HFFc6 (cell line): ENCODE measurements at regions not wholly inside any gene's neighbourhood (a gene's known extent, or its start where the extent isn't known, plus 50 kb on each side); places are given as distances from the start of the nearest gene placed in this dataset.
A peak's percentile ranks its signal among the peaks of the same experiment; 100 is the strongest.

Experiments used
- DNase-seq: peaks from one replicate; pipeline ENCODE4 v3.0.0-alpha.2; 2018
- H3K27ac Mint-ChIP-seq: 2 replicates; pipeline ENCODE4 v1.8.0; 2020; ENCODE audit warnings: mild to moderate bottlenecking, mixed read lengths
- H3K27me3 Mint-ChIP-seq: 2 replicates; pipeline ENCODE4 v1.8.0; 2021; ENCODE audit warnings: mild to moderate bottlenecking, moderate library complexity, mixed read lengths; ENCODE audit not compliant: insufficient read depth
- H3K36me3 Mint-ChIP-seq: 2 replicates; pipeline ENCODE4 v1.8.0; 2021; ENCODE audit warnings: low read depth, mixed read lengths
- H3K4me1 Mint-ChIP-seq: 2 replicates; pipeline ENCODE4 v1.8.0; 2020; ENCODE audit warnings: low read depth, mixed read lengths
- H3K4me3 Mint-ChIP-seq: 2 replicates; pipeline ENCODE4 v1.8.0; 2020; ENCODE audit warnings: mild to moderate bottlenecking, moderate library complexity, mixed read lengths
- H3K9me3 Mint-ChIP-seq: 2 replicates; pipeline ENCODE4 v1.8.0; 2020; ENCODE audit warnings: mild to moderate bottlenecking, mixed read lengths
- TF ChIP-seq, protein P1 (sequence below): fragments of 200-600 bp; sonication (generic); IDR thresholded peaks from 2 replicates; pipeline ENCODE4 v1.5.0; 2021; ENCODE audit warnings: antibody characterized with exemption, mild to moderate bottlenecking

DNA sequence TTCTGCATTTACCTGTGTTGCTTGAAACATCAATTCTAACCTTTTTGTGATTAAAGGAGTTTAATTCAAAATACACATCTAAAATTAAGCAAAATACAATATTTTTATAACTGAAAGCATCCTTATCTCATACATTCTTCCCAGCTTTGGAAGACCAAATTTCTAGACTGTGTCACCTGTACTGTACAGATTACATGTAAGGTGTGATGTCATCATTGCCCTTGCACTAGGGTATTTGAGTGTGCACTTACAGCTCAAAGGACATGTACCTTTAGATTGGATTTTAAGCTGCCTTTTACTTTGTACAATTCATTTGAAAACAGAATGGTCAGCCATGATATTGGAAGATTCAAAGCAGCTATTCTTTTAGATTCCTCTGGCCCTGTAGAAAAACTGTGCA, 932.8 kb upstream of the POU3F3 start:
- Mint-ChIP-seq H3K9me3 (peaks cover 48% of the 10 kb centered on the region), H3K27ac (no peak overlapping the region), H3K36me3 (no peaks in the 10 kb centered on the region), H3K4me3 (no peak overlapping the region), H3K27me3 (no peaks in the 10 kb centered on the region; the same call in 1 of the 2 replicates), H3K4me1 (no peaks in the 10 kb centered on the region)
- TF ChIP-seq, protein P1, sequence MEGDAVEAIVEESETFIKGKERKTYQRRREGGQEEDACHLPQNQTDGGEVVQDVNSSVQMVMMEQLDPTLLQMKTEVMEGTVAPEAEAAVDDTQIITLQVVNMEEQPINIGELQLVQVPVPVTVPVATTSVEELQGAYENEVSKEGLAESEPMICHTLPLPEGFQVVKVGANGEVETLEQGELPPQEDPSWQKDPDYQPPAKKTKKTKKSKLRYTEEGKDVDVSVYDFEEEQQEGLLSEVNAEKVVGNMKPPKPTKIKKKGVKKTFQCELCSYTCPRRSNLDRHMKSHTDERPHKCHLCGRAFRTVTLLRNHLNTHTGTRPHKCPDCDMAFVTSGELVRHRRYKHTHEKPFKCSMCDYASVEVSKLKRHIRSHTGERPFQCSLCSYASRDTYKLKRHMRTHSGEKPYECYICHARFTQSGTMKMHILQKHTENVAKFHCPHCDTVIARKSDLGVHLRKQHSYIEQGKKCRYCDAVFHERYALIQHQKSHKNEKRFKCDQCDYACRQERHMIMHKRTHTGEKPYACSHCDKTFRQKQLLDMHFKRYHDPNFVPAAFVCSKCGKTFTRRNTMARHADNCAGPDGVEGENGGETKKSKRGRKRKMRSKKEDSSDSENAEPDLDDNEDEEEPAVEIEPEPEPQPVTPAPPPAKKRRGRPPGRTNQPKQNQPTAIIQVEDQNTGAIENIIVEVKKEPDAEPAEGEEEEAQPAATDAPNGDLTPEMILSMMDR = no peak
- no peak for DNase-seq

DNA sequence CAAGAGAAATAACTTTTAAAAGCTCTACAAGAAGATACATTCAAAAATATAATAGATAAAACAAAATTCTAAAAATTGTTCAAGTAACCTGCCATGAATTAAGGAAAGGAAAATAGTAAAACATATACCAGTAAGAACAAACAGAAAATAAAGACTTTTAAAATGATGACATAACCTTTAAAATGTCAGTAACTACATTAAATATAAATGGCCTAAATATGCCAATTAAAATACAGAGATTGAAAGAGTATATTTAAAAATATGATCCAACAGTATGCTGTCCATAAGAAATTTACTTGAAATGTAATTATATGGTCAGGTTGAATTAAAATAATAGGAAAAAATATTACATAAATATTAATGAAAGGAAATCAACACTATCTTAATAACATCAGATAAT, 911.7 kb upstream of the POU3F3 start:
- Mint-ChIP-seq H3K27me3 (no peaks in the 10 kb centered on the region), H3K4me3 (no peak overlapping the region), H3K36me3 (no peaks in the 10 kb centered on the region), H3K27ac (no peak overlapping the region), H3K4me1 (no peaks in the 10 kb centered on the region), H3K9me3 (peaks cover 37% of the 10 kb centered on the region)
- DNase-seq = no peak
- TF ChIP-seq, protein P1 = no peak

DNA sequence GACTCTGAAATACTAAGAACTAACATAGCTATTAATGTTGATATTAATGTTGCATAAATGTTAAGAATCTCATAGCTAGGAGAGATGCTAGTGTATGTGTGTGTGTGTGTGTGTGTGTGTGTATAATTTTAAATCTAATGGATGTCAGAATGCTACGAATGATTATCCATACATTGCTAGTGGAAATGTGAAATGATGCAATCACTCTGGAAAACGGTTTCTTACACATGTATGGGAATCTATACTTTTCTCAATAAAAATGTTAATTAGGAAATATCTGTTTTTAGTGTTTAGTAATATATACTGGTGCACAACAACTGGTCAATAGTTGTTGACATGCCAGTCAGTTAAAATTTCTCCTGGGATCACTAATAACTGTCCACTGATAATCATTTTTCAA, 908.8 kb upstream of the POU3F3 start:
- H3K36me3 Mint-ChIP-seq = no peaks in the 10 kb centered on the region
- no peaks in the 10 kb centered on the region for H3K27me3 Mint-ChIP-seq
- no peaks in the 10 kb centered on the region for H3K4me1 Mint-ChIP-seq
- DNase-seq = no peak
- TF ChIP-seq, protein P1 = no peak
- peaks cover 23% of the 10 kb centered on the region for H3K9me3 Mint-ChIP-seq
- H3K27ac Mint-ChIP-seq = no peak overlapping the region
- H3K4me3 Mint-ChIP-seq = no peak overlapping the region

DNA sequence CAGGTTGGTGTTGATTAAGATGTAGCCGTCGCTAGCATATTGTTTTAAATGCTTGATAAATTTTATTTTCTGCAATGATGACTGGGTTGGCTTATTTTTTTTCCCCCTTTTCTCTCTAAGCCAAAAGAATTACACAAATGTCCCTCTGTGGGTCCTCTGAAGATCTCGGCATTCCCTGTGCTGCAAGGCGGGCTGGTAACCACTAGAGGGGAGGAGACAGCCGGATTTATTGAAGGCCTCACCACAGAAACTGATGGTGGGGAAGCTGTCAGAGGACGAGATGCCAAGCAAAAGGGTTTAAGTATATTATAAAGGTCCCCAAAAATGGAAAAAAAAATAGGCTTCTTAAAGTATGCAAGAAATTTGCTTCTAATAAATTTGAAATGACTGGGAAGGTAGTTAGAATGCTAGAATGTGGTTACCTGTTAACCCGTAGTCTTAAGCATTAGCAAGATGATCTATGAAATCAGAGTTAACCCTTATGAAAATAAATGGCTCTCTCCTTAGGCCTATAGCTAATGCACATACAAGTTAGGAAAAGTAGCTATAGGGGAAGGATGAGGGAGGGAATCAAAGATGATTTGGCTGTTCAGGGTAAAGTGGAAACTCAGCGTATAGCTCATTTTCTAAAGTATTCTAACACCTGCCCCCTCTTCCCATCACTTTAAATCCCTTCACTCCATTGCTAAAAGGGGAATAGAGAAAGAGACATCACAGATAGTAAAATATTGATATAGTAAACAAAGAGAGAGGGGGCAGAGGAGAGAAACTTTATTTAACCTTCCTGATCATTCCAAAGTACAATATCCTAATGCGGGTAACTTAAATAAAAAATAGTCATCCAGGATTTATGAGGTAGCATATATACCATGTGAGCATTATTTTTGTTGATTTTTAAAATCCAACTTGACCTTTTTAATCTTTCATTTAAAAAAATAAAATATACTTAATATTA, 894.5 kb upstream of the POU3F3 start:
- peaks cover 33% of the 10 kb centered on the region for H3K9me3 Mint-ChIP-seq
- H3K27me3 Mint-ChIP-seq = no peaks in the 10 kb centered on the region
- DNase-seq = no peak
- no peaks in the 10 kb centered on the region for H3K36me3 Mint-ChIP-seq
- H3K27ac Mint-ChIP-seq = no peak overlapping the region
- no peaks in the 10 kb centered on the region for H3K4me1 Mint-ChIP-seq
- no peak overlapping the region for H3K4me3 Mint-ChIP-seq
- TF ChIP-seq, protein P1 = peak; percentile 34; the same call in 1 of the 2 replicates

DNA sequence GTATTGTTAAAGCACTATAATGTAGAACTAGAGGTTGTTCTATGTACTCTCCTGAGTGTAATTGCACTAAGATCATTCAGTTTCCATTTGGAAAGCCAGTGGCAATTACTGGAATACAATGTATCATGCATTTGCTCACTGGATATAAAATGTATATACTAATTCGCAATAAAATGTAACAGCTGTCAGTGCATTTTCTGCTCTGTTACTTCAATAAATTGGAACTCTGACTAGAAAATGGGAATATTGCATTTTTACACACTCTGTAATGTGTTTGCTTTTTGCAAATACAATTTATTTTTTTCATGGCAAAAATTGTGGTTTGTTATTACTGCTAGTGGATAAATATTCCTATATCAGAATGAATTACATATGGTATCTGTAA, 893.8 kb upstream of the POU3F3 start:
- H3K4me1 Mint-ChIP-seq = no peaks in the 10 kb centered on the region
- H3K9me3 Mint-ChIP-seq = peaks cover 34% of the 10 kb centered on the region
- DNase-seq = no peak
- H3K27ac Mint-ChIP-seq = no peak overlapping the region
- TF ChIP-seq, protein P1 = no peak
- no peak overlapping the region for H3K4me3 Mint-ChIP-seq
- no peaks in the 10 kb centered on the region for H3K36me3 Mint-ChIP-seq
- H3K27me3 Mint-ChIP-seq = no peaks in the 10 kb centered on the region
